ENCODE measurements at regions not wholly inside any gene's neighbourhood (a gene's known extent, or its start where the extent isn't known, plus 50 kb on each side); places are given as distances from the start of the nearest gene placed in this dataset.
"Not testable (repeated sequence)": the region's sequence is repeated elsewhere in the genome, so short reads cannot be mapped to it uniquely, and the experiment has no call there.

GRCh38 chr4:117596917-117597480 lies 437.3 kb upstream of the NDST3 start:
- Histone ChIP-seq H3K4me1 (ENCODE audit: low read depth, poor library complexity, severe bottlenecking) (no peaks in the 10 kb centered on the region), H3K4me2 (no peak overlapping the region), H3K79me2 (ENCODE audit: insufficient read depth, low read depth) (no peaks in the 10 kb centered on the region), H3K36me3 (ENCODE audit: insufficient read depth) (no peaks in the 10 kb centered on the region), H2AFZ (ENCODE audit: low read depth) (no peak overlapping the region), H3K4me3 (IDR thresholded peaks at IDR 0.05; ENCODE audit: insufficient read depth, low read depth, low read length) (no peak overlapping the region), H3K27ac (no peak overlapping the region), H3K27me3 (ENCODE audit: insufficient read depth, low read depth) (no peaks in the 10 kb centered on the region), H3K9ac (no peak overlapping the region), H4K20me1 (ENCODE audit: insufficient read depth) (no peaks in the 10 kb centered on the region)
- no peak for TF ChIP-seq CTCF (conservative IDR thresholded peaks at IDR 0.05; ENCODE audit: low read depth, low read length)

- not testable (repeated sequence) for H4K20me1 ChIP-seq (ENCODE audit: insufficient read depth); H3K4me2 ChIP-seq; H3K4me3 ChIP-seq (IDR thresholded peaks at IDR 0.05; ENCODE audit: insufficient read depth, low read depth, low read length); H3K36me3 ChIP-seq (ENCODE audit: insufficient read depth); H3K4me1 ChIP-seq (ENCODE audit: low read depth, poor library complexity, severe bottlenecking); H3K9ac ChIP-seq; H3K79me2 ChIP-seq (ENCODE audit: insufficient read depth, low read depth); H2AFZ ChIP-seq (ENCODE audit: low read depth); H3K27me3 ChIP-seq (ENCODE audit: insufficient read depth, low read depth); H3K27ac ChIP-seq
These were observed 434.9 kb upstream of the NDST3 start for GRCh38 chr4:117599393-117599792.

DNA sequence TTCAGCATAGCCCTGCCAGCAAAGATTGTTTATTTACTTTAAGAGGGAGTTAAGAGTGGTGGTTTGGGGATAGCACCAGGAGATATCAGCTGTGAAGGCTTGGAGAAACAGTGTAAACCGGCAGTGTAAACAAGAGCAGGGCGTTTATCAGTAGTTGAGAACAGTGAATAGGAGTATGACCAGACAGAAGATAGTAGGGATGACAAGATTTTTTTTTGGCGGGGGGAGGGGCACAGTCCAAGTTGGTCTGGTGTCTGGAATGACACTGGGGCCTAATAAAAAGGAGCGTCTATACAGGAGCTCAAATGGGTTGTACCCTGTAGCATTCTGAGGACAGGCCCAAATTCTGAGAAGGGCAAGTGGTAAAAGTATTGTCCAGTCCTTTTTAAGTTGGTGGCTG lies 433.4 kb upstream of the NDST3 start:
- H3K79me2 ChIP-seq (ENCODE audit: insufficient read depth, low read depth); H2AFZ ChIP-seq (ENCODE audit: low read depth); H3K36me3 ChIP-seq (ENCODE audit: insufficient read depth); H3K4me2 ChIP-seq; H3K9ac ChIP-seq; H3K27ac ChIP-seq; H4K20me1 ChIP-seq (ENCODE audit: insufficient read depth); H3K4me1 ChIP-seq (ENCODE audit: low read depth, poor library complexity, severe bottlenecking); H3K27me3 ChIP-seq (ENCODE audit: insufficient read depth, low read depth); H3K4me3 ChIP-seq (IDR thresholded peaks at IDR 0.05; ENCODE audit: insufficient read depth, low read depth, low read length): not testable (repeated sequence)

GRCh38 chr4:117610706-117611308 lies 423.5 kb upstream of the NDST3 start:
- no peak overlapping the region for H3K27ac ChIP-seq
- H3K4me1 ChIP-seq (ENCODE audit: low read depth, poor library complexity, severe bottlenecking) = no peaks in the 10 kb centered on the region
- H3K9ac ChIP-seq = no peak overlapping the region
- no peak overlapping the region for H3K4me3 ChIP-seq (IDR thresholded peaks at IDR 0.05; ENCODE audit: insufficient read depth, low read depth, low read length)
- no peak overlapping the region for H3K4me2 ChIP-seq
- H3K79me2 ChIP-seq (ENCODE audit: insufficient read depth, low read depth) = no peaks in the 10 kb centered on the region
- TF ChIP-seq CTCF (conservative IDR thresholded peaks at IDR 0.05; ENCODE audit: low read depth, low read length) = no peak
- no peaks in the 10 kb centered on the region for H4K20me1 ChIP-seq (ENCODE audit: insufficient read depth)
- H3K36me3 ChIP-seq (ENCODE audit: insufficient read depth) = no peaks in the 10 kb centered on the region
- no peaks in the 10 kb centered on the region for H3K27me3 ChIP-seq (ENCODE audit: insufficient read depth, low read depth)
- no peak overlapping the region for H2AFZ ChIP-seq (ENCODE audit: low read depth)

- no peak overlapping the region for H3K4me2 ChIP-seq
- no peaks in the 10 kb centered on the region for H3K4me1 ChIP-seq (ENCODE audit: low read depth, poor library complexity, severe bottlenecking)
- no peak overlapping the region for H2AFZ ChIP-seq (ENCODE audit: low read depth)
- H3K27me3 ChIP-seq (ENCODE audit: insufficient read depth, low read depth) = no peaks in the 10 kb centered on the region
- no peak overlapping the region for H3K9ac ChIP-seq
- TF ChIP-seq CTCF (conservative IDR thresholded peaks at IDR 0.05; ENCODE audit: low read depth, low read length) = no peak
- no peaks in the 10 kb centered on the region for H3K79me2 ChIP-seq (ENCODE audit: insufficient read depth, low read depth)
- H3K27ac ChIP-seq = no peak overlapping the region
- no peak overlapping the region for H3K4me3 ChIP-seq (IDR thresholded peaks at IDR 0.05; ENCODE audit: insufficient read depth, low read depth, low read length)
- H4K20me1 ChIP-seq (ENCODE audit: insufficient read depth) = no peaks in the 10 kb centered on the region
- no peaks in the 10 kb centered on the region for H3K36me3 ChIP-seq (ENCODE audit: insufficient read depth)
These were observed 412.6 kb upstream of the NDST3 start for GRCh38 chr4:117621673-117622072.

All from KMS-11 (cell line).